ENCODE measurements at regions not wholly inside any gene's neighbourhood (a gene's known extent, or its start where the extent isn't known, plus 50 kb on each side); places are given as distances from the start of the nearest gene placed in this dataset.

GRCh38 chr10:29837586-29837985 is 202.8 kb upstream of the SVIL start:
- Mint-ChIP-seq H3K27ac (no peak overlapping the region), H3K9me3 (no peaks in the 10 kb centered on the region), H3K4me1 (peaks cover 18 to 23% of the 10 kb centered on the region in 2 experiments), H3K4me3 (no peak overlapping the region), H3K36me3 (ENCODE audit: insufficient read depth in 1 of 3, low read depth in 3 of 3) (no peaks in the 10 kb centered on the region), H3K27me3 (ENCODE audit: low read depth) (peaks cover 2% of the 10 kb centered on the region)
- Histone ChIP-seq H3K9ac (ENCODE audit: extremely low read depth, insufficient read length, low read length) (no peak overlapping the region), H3K56ac (ENCODE audit: insufficient read length, low read depth, low read length) (no peak overlapping the region), H3K23ac (ENCODE audit: insufficient read length, low read depth, low read length) (no peak overlapping the region), H2BK15ac (ENCODE audit: low read depth, low read length) (no peak overlapping the region), H2BK5ac (ENCODE audit: insufficient read length, low read length) (no peak overlapping the region), H3K18ac (ENCODE audit: insufficient read length, low read depth, low read length) (no peak overlapping the region), H4K20me1 (ENCODE audit: control insufficient read depth, insufficient read depth, insufficient read length) (no peaks in the 10 kb centered on the region), H3T11ph (ENCODE audit: low read length) (no peak overlapping the region), H3K27me3 (ENCODE audit: insufficient read depth, low read length) (no peaks in the 10 kb centered on the region), H2BK120ac (ENCODE audit: low read depth, low read length, poor library complexity, severe bottlenecking) (no peak overlapping the region), H4K91ac (ENCODE audit: insufficient read length, low read depth, low read length) (no peak overlapping the region), H2AK5ac (ENCODE audit: insufficient read length, low read length) (no peak overlapping the region), H3K79me1 (ENCODE audit: insufficient read depth, low read depth, low read length, poor library complexity, severe bottlenecking) (no peaks in the 10 kb centered on the region), H3K79me2 (ENCODE audit: insufficient read depth, low read length) (no peaks in the 10 kb centered on the region), H2BK12ac (ENCODE audit: insufficient read length, low read depth, low read length) (no peak overlapping the region), H4K8ac (replicated peaks; ENCODE audit: insufficient read length, low read depth, low read length) (no peak overlapping the region), H4K5ac (ENCODE audit: insufficient read length, low read depth, low read length) (no peak overlapping the region), H3K9me3 (ENCODE audit: control insufficient read depth, low read depth, low read length) (no peaks in the 10 kb centered on the region), H3K14ac (ENCODE audit: insufficient read depth, low read length) (no peak overlapping the region), H3K4ac (ENCODE audit: low read depth, low read length) (no peak overlapping the region), H3K4me2 (ENCODE audit: insufficient read depth, insufficient read length, low read length) (no peak overlapping the region), H2BK20ac (ENCODE audit: low read depth, low read length, poor library complexity, severe bottlenecking) (no peak overlapping the region), H2AFZ (ENCODE audit: low read length) (no peak overlapping the region), H3K23me2 (ENCODE audit: insufficient read length, low read depth, low read length, poor library complexity, severe bottlenecking) (no peaks in the 10 kb centered on the region), H3K4me1 (ENCODE audit: insufficient read depth, low read length) (peaks cover 3% of the 10 kb centered on the region; the same call in 1 of the 2 replicates), H3K27ac (ENCODE audit: insufficient read length, low read depth, low read length) (no peak overlapping the region)
- no peak for DNase-seq
- WGBS (ENCODE audit: extremely low coverage, insufficient read length, low lambda C conversion rate): no CpG with 5 or more reads among the region's 1 CpG
- TF ChIP-seq CTCF (conservative IDR thresholded peaks at IDR 0.05): no peak
